GM19238 (cell line): ENCODE measurements at regions not wholly inside any gene's neighbourhood (a gene's known extent, or its start where the extent isn't known, plus 50 kb on each side); places are given as distances from the start of the nearest gene placed in this dataset.

Experiments
- DNase-seq: peaks from one replicate; pipeline ENCODE4 v3.0.0; 2011; ENCODE audit warnings: low spot score; ENCODE audit not compliant: insufficient read length

DNA sequence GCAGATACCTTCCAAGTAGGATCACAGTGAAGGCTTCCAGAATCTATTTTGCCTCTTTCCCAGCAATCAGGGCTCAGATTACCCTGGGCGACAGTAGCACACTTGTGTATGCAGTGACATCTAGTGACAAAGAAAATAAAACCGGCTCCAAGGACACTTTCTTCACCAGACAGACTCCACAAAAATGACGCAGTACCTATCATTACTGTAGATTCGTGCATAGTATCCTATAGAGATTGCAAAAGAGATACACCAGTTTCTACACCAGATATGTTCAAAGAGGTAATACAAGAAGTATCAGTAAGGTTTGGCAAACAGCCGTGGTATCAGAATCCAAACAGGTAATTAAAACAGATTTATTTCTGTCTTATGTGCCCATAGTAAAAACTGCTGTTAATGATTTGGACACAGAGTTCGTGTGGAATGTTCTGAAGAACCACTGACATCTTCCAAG, 600.4 kb upstream of the JAG1 start:
- DNase-seq, result peak; percentile 19

DNA sequence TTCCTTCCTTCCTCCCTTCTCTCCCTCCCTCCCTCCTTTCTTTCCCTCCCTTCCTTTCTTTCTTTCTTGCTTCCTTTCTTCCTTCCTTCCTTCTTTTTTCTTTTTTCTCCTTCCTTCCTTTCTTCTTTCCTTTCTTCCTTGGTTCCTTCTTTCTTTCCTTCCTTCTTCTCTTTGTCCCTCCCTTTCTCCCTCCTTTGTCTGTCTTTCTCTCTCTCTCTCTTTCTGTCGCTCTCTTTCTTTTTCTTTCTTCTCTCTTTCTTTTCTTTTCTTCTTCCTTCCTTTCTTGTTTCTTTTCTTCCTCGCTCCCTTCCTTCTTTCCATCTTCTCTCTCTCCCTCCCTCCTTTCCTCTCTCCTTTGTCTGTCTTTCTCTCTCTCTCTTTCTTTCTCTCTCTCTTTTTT, 601.9 kb upstream of the JAG1 start:
- DNase-seq, result no peak

GRCh38 chr20:11277170-11277569, 603.4 kb upstream of the JAG1 start:
- DNase-seq, result no peak

GRCh38 chr20:11277858-11278257, 604.1 kb upstream of the JAG1 start:
- DNase-seq, result no peak

- DNase-seq, result no peak
Measured at GRCh38 chr20:11278461-11278860, 604.7 kb upstream of the JAG1 start.

- no peak for DNase-seq
Measured at GRCh38 chr20:11281240-11281639, 607.4 kb upstream of the JAG1 start.

- no peak for DNase-seq
Measured at GRCh38 chr20:11281768-11282167, 608.0 kb upstream of the JAG1 start.

DNA sequence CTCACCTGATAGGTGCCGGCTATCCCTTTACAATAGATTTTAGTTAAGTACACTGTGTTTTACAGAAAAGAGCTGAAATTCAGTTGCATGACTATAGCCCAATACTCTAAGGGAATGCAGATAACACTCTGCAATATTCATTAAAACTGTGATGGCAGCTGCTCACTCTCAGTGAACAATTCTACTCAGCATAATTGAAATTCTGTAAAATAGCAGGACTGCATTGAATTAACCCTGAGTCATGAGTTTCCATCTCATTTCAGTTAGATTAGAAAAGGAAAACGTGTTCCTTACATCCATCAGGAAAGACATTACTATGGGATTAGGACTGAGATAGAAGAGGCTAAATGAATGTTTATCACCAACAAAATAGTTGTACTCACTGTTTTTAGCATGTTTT, 613.3 kb upstream of the JAG1 start:
- DNase-seq, result no peak

GRCh38 chr20:11296221-11296620, 621.5 kb upstream of the BTBD3 start:
- no peak for DNase-seq

GRCh38 chr20:11296951-11297350, 620.7 kb upstream of the BTBD3 start:
- no peak for DNase-seq

- DNase-seq, result no peak
Measured at GRCh38 chr20:11301699-11302098, 616.0 kb upstream of the BTBD3 start.

- DNase-seq, result no peak
Measured at GRCh38 chr20:11302436-11302835, 615.3 kb upstream of the BTBD3 start.

DNA sequence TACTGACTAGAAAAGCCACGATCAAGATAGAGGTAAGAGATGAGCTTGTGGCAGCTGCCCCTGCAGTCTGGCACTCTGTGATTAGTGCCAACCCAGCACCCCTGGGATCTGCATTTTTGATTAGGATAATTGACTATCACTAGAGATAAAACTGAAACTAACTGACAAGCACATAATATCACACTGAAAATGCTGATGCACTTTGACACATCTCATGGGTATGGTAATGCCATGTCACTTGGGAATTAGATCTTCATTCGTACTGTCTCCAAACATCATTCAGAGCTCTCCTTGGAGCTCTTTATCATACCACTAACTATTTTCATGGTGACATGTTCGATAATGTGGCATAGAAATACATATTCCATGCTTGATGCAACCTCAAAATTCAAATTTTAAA, 612.9 kb upstream of the BTBD3 start:
- DNase-seq, result no peak

DNA sequence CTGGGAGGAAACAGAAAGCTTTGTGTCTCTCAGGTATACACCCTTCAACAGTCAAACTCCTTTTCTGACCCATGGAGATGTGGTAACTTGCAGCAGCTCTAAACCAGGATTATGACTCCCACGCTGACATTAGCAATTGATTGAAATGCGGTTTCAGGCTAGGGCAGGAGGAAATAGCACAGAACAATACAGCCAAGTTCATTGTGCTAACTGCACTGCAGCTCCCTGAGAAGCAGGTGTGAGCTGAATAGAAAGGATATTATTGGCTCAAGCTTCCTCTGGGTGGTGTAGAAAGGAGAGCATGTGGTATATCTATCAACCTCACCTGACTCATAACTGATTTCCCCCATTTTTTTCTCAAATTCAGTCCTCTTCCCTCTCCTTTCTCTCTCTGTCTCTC, 612.3 kb upstream of the BTBD3 start:
- no peak for DNase-seq

GRCh38 chr20:11311659-11312224, 606.0 kb upstream of the BTBD3 start:
- no peak for DNase-seq

GRCh38 chr20:11315525-11315924, 602.2 kb upstream of the BTBD3 start:
- no peak for DNase-seq

DNA sequence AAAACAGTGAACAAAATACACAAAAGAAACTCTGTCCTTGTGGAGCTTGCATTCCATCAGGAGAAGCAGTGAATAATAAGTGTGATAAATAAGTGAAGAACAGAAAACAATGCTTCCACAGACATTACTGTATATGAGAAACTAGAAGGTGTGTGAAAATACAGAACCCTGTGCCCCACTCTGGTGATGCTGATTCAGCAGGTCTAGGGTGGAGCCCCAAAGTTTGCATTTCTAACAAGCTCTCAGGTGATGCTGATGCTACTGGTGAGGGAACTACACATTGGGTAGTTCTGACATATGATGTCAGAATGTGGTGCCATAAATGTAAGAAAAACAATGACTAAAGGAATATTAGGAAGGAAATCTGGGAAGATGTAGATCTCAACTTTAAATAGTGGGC, 601.4 kb upstream of the BTBD3 start:
- no peak for DNase-seq

GRCh38 chr20:11320033-11320432, 597.7 kb upstream of the BTBD3 start:
- DNase-seq, result no peak

- no peak for DNase-seq
Measured at GRCh38 chr20:11323816-11324215, 593.9 kb upstream of the BTBD3 start.

DNA sequence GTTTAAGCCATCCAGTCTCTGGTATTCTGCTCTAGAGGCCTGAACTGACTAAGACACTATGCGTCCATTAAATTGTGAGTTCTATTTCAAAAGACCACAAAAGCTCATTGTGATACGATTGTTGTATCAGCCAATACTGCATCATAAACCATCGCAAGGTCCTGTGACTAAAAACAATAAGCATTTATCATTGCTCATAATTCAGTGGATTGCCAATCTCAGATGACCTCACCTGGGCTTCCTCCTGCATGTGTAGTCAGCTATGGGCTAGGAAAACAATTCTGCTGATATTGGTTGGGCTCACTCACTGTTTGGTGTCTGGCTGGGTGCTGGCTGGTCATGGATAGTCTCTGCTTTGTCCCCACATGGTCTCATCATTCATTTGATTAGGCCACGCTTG, 592.7 kb upstream of the BTBD3 start:
- DNase-seq, result no peak

- DNase-seq, result no peak
Measured at GRCh38 chr20:11328839-11329238, 588.9 kb upstream of the BTBD3 start.

DNA sequence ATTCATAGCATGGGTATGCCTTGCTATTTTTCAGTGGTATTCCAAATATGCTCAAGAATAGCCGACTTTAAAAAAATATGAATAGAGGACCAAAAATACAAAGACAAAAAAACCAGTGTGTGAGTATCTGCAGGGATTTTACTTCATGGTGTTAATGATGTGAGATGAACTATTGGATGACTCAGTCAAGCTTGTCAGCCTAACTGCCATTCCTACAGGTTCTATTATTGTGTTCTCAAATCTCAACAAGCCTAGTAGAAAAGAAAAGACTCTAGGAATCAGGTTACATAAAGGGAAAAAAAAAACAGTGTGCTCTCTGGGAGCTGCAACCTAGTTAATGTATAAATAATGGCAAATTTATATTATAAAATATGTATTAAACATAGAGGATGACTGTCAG, 588.4 kb upstream of the BTBD3 start:
- DNase-seq, result no peak

GRCh38 chr20:11331096-11331495, 586.6 kb upstream of the BTBD3 start:
- DNase-seq, result no peak

GRCh38 chr20:11332381-11332780, 585.3 kb upstream of the BTBD3 start:
- no peak for DNase-seq
